MCF 10A (cell line): ENCODE measurements at regions not wholly inside any gene's neighbourhood (a gene's known extent, or its start where the extent isn't known, plus 50 kb on each side); places are given as distances from the start of the nearest gene placed in this dataset.

ENCODE experiments used
- BruUV-seq: library from RNA; stranded (reverse); fragments of 400-500 nt; replicated peaks from 2 replicates; lab custom pipeline; 2021; lab: Mats Ljungman, UMichigan
- CTCF ChIA-PET: fragments of 300-600 bp; sonication (Branson Sonifier 250); formaldehyde crosslinking; extraction: SDS; loops from one replicate; lab custom pipeline; 2021; ENCODE audit warnings: antibody characterized with exemption, inconsistent platforms; lab: Yijun Ruan, JAX
- POLR2A ChIA-PET: fragments of 300-600, 350-650 bp; sonication (Branson Sonifier 250); formaldehyde crosslinking; extraction: SDS; loops from one replicate; lab custom pipeline; 2020; ENCODE audit warnings: antibody characterized with exemption, inconsistent platforms; lab: Yijun Ruan, JAX
- DNase-seq: peaks from one replicate; pipeline ENCODE4 v3.0.0-alpha.2; 2018; ENCODE audit not compliant: unreplicated experiment
- H3K27ac Mint-ChIP-seq: one replicate; pipeline ENCODE4 v1.8.0; 2022; ENCODE audit warnings: mild to moderate bottlenecking, low read depth, mixed read lengths; ENCODE audit not compliant: unreplicated experiment
- H3K27me3 Mint-ChIP-seq: one replicate; pipeline ENCODE4 v1.8.0; 2022; ENCODE audit warnings: mixed read lengths; ENCODE audit not compliant: insufficient read depth, unreplicated experiment
- H3K36me3 Mint-ChIP-seq: one replicate; pipeline ENCODE4 v1.8.0; 2022; ENCODE audit warnings: mild to moderate bottlenecking, moderate library complexity, mixed read lengths; ENCODE audit not compliant: insufficient read depth, unreplicated experiment
- H3K4me1 Mint-ChIP-seq: one replicate; pipeline ENCODE4 v1.8.0; 2022; ENCODE audit warnings: mixed read lengths; ENCODE audit not compliant: insufficient read depth, unreplicated experiment
- H3K4me3 Mint-ChIP-seq: one replicate; pipeline ENCODE4 v1.8.0; 2022; ENCODE audit warnings: mild to moderate bottlenecking, moderate library complexity, mixed read lengths; ENCODE audit not compliant: unreplicated experiment
- H3K9me3 Mint-ChIP-seq: one replicate; pipeline ENCODE4 v1.8.0; 2022; ENCODE audit warnings: mixed read lengths; ENCODE audit not compliant: unreplicated experiment
- CTCF ChIP-seq: fragments of 200-600 bp; IDR thresholded peaks from one replicate; pipeline ENCODE4 v1.8.0; 2022; ENCODE audit warnings: antibody characterized with exemption, mild to moderate bottlenecking; ENCODE audit not compliant: unreplicated experiment
- intact Hi-C: fragments of 100-400 bp; cut with micrococcal nuclease; formaldehyde crosslinking; loops from 2 replicates; pipeline ENCODE4 v1.14.1; 2022

GRCh38 chr11:116257092-116257491 lies 515.7 kb downstream of the BUD13 start:
- Mint-ChIP-seq H3K27ac (no peak overlapping the region), H3K4me1 (no peaks in the 10 kb centered on the region), H3K27me3 (no peaks in the 10 kb centered on the region), H3K4me3 (no peak overlapping the region), H3K9me3 (peaks cover 24% of the 10 kb centered on the region), H3K36me3 (peaks cover 4% of the 10 kb centered on the region)
- DNase-seq: no peak
- POLR2A ChIA-PET: no interaction called here
- no TSS peak for BruUV-seq
- CTCF ChIA-PET: interaction anchor here (0.9 kb wide), 1 partner anchor 22 kb away, joined by 3 read pairs; no protein-coding TSS in a partner anchor
- intact Hi-C loops: no loop called here
- TF ChIP-seq CTCF: no peak

GRCh38 chr11:116256215-116256614 lies 516.6 kb downstream of the BUD13 start:
- peaks cover 4% of the 10 kb centered on the region for H3K36me3 Mint-ChIP-seq
- intact Hi-C loops: no loop called here
- H3K27ac Mint-ChIP-seq: no peak overlapping the region
- POLR2A ChIA-PET: no interaction called here
- no TSS peak for BruUV-seq
- no peak overlapping the region for H3K4me3 Mint-ChIP-seq
- H3K4me1 Mint-ChIP-seq: no peaks in the 10 kb centered on the region
- H3K9me3 Mint-ChIP-seq: peaks cover 22% of the 10 kb centered on the region
- TF ChIP-seq CTCF: no peak
- H3K27me3 Mint-ChIP-seq: no peaks in the 10 kb centered on the region
- no peak for DNase-seq
- CTCF ChIA-PET: no interaction called here

GRCh38 chr11:116255321-116255953 lies 517.4 kb downstream of the BUD13 start:
- no peak for TF ChIP-seq CTCF
- peaks cover 4% of the 10 kb centered on the region for H3K36me3 Mint-ChIP-seq
- H3K9me3 Mint-ChIP-seq: peaks cover 15% of the 10 kb centered on the region
- ChIA-PET POLR2A (no interaction called here), CTCF (no interaction called here)
- BruUV-seq: no TSS peak
- DNase-seq: no peak
- no peak overlapping the region for H3K27ac Mint-ChIP-seq
- intact Hi-C loops: no loop called here
- H3K4me3 Mint-ChIP-seq: no peak overlapping the region
- H3K4me1 Mint-ChIP-seq: no peaks in the 10 kb centered on the region
- no peaks in the 10 kb centered on the region for H3K27me3 Mint-ChIP-seq

- CTCF ChIA-PET: no interaction called here
- POLR2A ChIA-PET: no interaction called here
- H3K27me3 Mint-ChIP-seq: no peaks in the 10 kb centered on the region
- intact Hi-C loops: no loop called here
- H3K27ac Mint-ChIP-seq: no peak overlapping the region
- DNase-seq: no peak
- H3K4me1 Mint-ChIP-seq: no peaks in the 10 kb centered on the region
- H3K36me3 Mint-ChIP-seq: peaks cover 4% of the 10 kb centered on the region
- BruUV-seq: no TSS peak
- TF ChIP-seq CTCF: no peak
- no peak overlapping the region for H3K4me3 Mint-ChIP-seq
- H3K9me3 Mint-ChIP-seq: peaks cover 10% of the 10 kb centered on the region
These were observed 522.6 kb downstream of the BUD13 start for GRCh38 chr11:116250155-116250554.
